WTC11 (cell line): ENCODE measurements at regions not wholly inside any gene's neighbourhood (a gene's known extent, or its start where the extent isn't known, plus 50 kb on each side); places are given as distances from the start of the nearest gene placed in this dataset.

Experiments used
- ATAC-seq: fragments of 200-7000 bp; cut with Tn5 transposase; 2 replicates; pipeline ENCODE4 v1.10.0; 2021; ENCODE audit warnings: mild to moderate bottlenecking, moderate library complexity
- CTCF ChIA-PET: fragments of 300-600 bp; sonication (Branson Sonifier 250); formaldehyde crosslinking; loops from one replicate; lab custom pipeline; 2021; ENCODE audit warnings: antibody characterized with exemption; lab: Charles Lee
- POLR2A ChIA-PET: fragments of 350-600 bp; sonication (Branson Sonifier 250); formaldehyde crosslinking; loops from one replicate; lab custom pipeline; 2021; ENCODE audit warnings: antibody characterized with exemption; lab: Charles Lee
- DNase-seq: peaks from one replicate; pipeline ENCODE4 v3.0.0; 2021; ENCODE audit warnings: low spot score
- H3K27ac Mint-ChIP-seq: 2 replicates; pipeline ENCODE4 v1.8.0; 2021; ENCODE audit warnings: mixed read lengths
- H3K27me3 Mint-ChIP-seq: 2 replicates; pipeline ENCODE4 v1.8.0; 2021; ENCODE audit warnings: low read depth, mild to moderate bottlenecking, moderate library complexity, mixed read lengths
- H3K36me3 Mint-ChIP-seq: 2 replicates; pipeline ENCODE4 v1.8.0; 2021; ENCODE audit warnings: mixed read lengths
- H3K4me1 Mint-ChIP-seq: 2 replicates; pipeline ENCODE4 v1.8.0; 2022; ENCODE audit warnings: mixed read lengths
- H3K4me3 Mint-ChIP-seq: 2 replicates; pipeline ENCODE4 v1.8.0; 2021; ENCODE audit warnings: mild to moderate bottlenecking, moderate library complexity, mixed read lengths
- H3K9me3 Mint-ChIP-seq: 2 replicates; pipeline ENCODE4 v1.8.0; 2021; ENCODE audit warnings: mixed read lengths
- CREM ChIP-seq: sonication (generic); formaldehyde crosslinking; IDR thresholded peaks from 2 replicates; pipeline ENCODE4 v1.8.1; 2022; ENCODE audit warnings: mild to moderate bottlenecking, missing genetic modification reagents, moderate library complexity
- E2F1 ChIP-seq: sonication (generic); formaldehyde crosslinking; IDR thresholded peaks from 2 replicates; pipeline ENCODE4 v1.8.0; 2022; ENCODE audit warnings: mild to moderate bottlenecking, missing genetic modification reagents
- EMX1 ChIP-seq: fragments of 250-450 bp; sonication (Bioruptor Pico); IDR thresholded peaks from 2 replicates; pipeline ENCODE4 v1.8.0; 2021; ENCODE audit warnings: mild to moderate bottlenecking
- GTF2I ChIP-seq: fragments of 250-450 bp; sonication (Bioruptor Pico); conservative IDR thresholded peaks from 2 replicates; pipeline ENCODE4 v1.4.0; 2021; ENCODE audit warnings: mild to moderate bottlenecking
- IRF2 ChIP-seq: sonication (generic); formaldehyde crosslinking; IDR thresholded peaks from 2 replicates; pipeline ENCODE4 v1.8.0; 2022; ENCODE audit warnings: low read depth, missing genetic modification reagents, borderline replicate concordance
- JAZF1 ChIP-seq: fragments of 250-450 bp; sonication (Bioruptor Pico); IDR thresholded peaks from 2 replicates; pipeline ENCODE4 v1.9.0; 2021; ENCODE audit warnings: moderate library complexity, mild to moderate bottlenecking, inconsistent platforms
- MLX ChIP-seq: sonication (generic); formaldehyde crosslinking; IDR thresholded peaks from 2 replicates; pipeline ENCODE4 v1.8.1; 2023; ENCODE audit warnings: mild to moderate bottlenecking, missing genetic modification reagents, moderate library complexity
- OVOL2 ChIP-seq: fragments of 250-450 bp; sonication (Bioruptor Pico); IDR thresholded peaks from 2 replicates; pipeline ENCODE4 v1.9.0; 2021; ENCODE audit warnings: mild to moderate bottlenecking, borderline replicate concordance
- PREB ChIP-seq: sonication (generic); formaldehyde crosslinking; IDR thresholded peaks from 2 replicates; pipeline ENCODE4 v1.8.1; 2022; ENCODE audit warnings: mild to moderate bottlenecking, missing genetic modification reagents, moderate library complexity, borderline replicate concordance
- TCF7 ChIP-seq: sonication (generic); formaldehyde crosslinking; IDR thresholded peaks from 2 replicates; pipeline ENCODE4 v1.8.0; 2022; ENCODE audit warnings: mild to moderate bottlenecking, low read depth, missing genetic modification reagents, moderate library complexity
- TEAD4 ChIP-seq: sonication (generic); formaldehyde crosslinking; IDR thresholded peaks from 2 replicates; pipeline ENCODE4 v1.8.0; 2022; ENCODE audit warnings: mild to moderate bottlenecking, missing genetic modification reagents
- USF2 ChIP-seq: sonication (generic); formaldehyde crosslinking; IDR thresholded peaks from 2 replicates; pipeline ENCODE4 v1.8.1; 2023; ENCODE audit warnings: mild to moderate bottlenecking, missing genetic modification reagents, moderate library complexity
- ZMAT4 ChIP-seq: fragments of 250-450 bp; sonication (Bioruptor Pico); IDR thresholded peaks from 2 replicates; pipeline ENCODE4 v1.9.0; 2021; ENCODE audit warnings: mild to moderate bottlenecking
- ZNF138 ChIP-seq: sonication (generic); formaldehyde crosslinking; conservative IDR thresholded peaks from 2 replicates; pipeline ENCODE4 v1.8.1; 2022; ENCODE audit warnings: mild to moderate bottlenecking, moderate library complexity, missing genetic modification reagents
- ZNF416 ChIP-seq: fragments of 250-450 bp; sonication (Bioruptor Pico); IDR thresholded peaks from 2 replicates; pipeline ENCODE4 v1.9.0; 2021; ENCODE audit warnings: mild to moderate bottlenecking, inconsistent platforms
- TF ChIP-seq, protein P1 (sequence below): sonication (generic); formaldehyde crosslinking; IDR thresholded peaks from 2 replicates; pipeline ENCODE4 v1.8.0; 2022; ENCODE audit warnings: mild to moderate bottlenecking, missing genetic modification reagents
- TF ChIP-seq, protein P2 (sequence below): sonication (generic); formaldehyde crosslinking; IDR thresholded peaks from 2 replicates; pipeline ENCODE4 v1.8.1; 2023; ENCODE audit warnings: mild to moderate bottlenecking, missing genetic modification reagents
- TF ChIP-seq, protein P3 (sequence below): sonication (generic); formaldehyde crosslinking; IDR thresholded peaks from 2 replicates; pipeline ENCODE4 v1.8.0; 2023; ENCODE audit warnings: missing genetic modification reagents
- TF ChIP-seq, protein P4 (sequence below): fragments of 250-450 bp; sonication (Bioruptor Pico); conservative IDR thresholded peaks from 2 replicates; pipeline ENCODE4 v1.9.0; 2021; ENCODE audit warnings: mild to moderate bottlenecking
- TF ChIP-seq, protein P5 (sequence below): fragments of 200-600 bp; IDR thresholded peaks from 2 replicates; pipeline ENCODE4 v1.8.0; 2022; ENCODE audit warnings: antibody characterized with exemption

GRCh38 chr13:44135566-44135965, 238.1 kb upstream of the SERP2 start:
- Mint-ChIP-seq H3K36me3 (no peaks in the 10 kb centered on the region), H3K4me3 (no peak overlapping the region), H3K4me1 (peaks cover 20% of the 10 kb centered on the region), H3K27me3 (no peaks in the 10 kb centered on the region; the same call in 1 of the 2 replicates), H3K27ac (no peak overlapping the region), H3K9me3 (no peaks in the 10 kb centered on the region)
- CTCF ChIA-PET, result no interaction called here
- DNase-seq, result no peak
- POLR2A ChIA-PET, result no interaction called here
- ATAC-seq, result no peak
- TF ChIP-seq USF2 (CRISPR knock-in tag) (no peak), E2F1 (no peak), JAZF1 (CRISPR knock-in tag) (no peak), TCF7 (CRISPR knock-in tag) (no peak), ZNF416 (CRISPR knock-in tag) (no peak), CREM (no peak), ZMAT4 (CRISPR knock-in tag) (no peak), EMX1 (no peak), MLX (CRISPR knock-in tag) (no peak), PREB (CRISPR knock-in tag) (no peak), ZNF138 (CRISPR knock-in tag) (no peak), IRF2 (CRISPR knock-in tag) (no peak), GTF2I (CRISPR knock-in tag) (no peak), OVOL2 (CRISPR knock-in tag) (no peak), TEAD4 (no peak)
- TF ChIP-seq, protein P1, sequence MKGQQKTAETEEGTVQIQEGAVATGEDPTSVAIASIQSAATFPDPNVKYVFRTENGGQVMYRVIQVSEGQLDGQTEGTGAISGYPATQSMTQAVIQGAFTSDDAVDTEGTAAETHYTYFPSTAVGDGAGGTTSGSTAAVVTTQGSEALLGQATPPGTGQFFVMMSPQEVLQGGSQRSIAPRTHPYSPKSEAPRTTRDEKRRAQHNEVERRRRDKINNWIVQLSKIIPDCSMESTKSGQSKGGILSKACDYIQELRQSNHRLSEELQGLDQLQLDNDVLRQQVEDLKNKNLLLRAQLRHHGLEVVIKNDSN, result no peak
- TF ChIP-seq, protein P2, sequence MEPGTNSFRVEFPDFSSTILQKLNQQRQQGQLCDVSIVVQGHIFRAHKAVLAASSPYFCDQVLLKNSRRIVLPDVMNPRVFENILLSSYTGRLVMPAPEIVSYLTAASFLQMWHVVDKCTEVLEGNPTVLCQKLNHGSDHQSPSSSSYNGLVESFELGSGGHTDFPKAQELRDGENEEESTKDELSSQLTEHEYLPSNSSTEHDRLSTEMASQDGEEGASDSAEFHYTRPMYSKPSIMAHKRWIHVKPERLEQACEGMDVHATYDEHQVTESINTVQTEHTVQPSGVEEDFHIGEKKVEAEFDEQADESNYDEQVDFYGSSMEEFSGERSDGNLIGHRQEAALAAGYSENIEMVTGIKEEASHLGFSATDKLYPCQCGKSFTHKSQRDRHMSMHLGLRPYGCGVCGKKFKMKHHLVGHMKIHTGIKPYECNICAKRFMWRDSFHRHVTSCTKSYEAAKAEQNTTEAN (CRISPR knock-in tag), result no peak
- TF ChIP-seq, protein P3, sequence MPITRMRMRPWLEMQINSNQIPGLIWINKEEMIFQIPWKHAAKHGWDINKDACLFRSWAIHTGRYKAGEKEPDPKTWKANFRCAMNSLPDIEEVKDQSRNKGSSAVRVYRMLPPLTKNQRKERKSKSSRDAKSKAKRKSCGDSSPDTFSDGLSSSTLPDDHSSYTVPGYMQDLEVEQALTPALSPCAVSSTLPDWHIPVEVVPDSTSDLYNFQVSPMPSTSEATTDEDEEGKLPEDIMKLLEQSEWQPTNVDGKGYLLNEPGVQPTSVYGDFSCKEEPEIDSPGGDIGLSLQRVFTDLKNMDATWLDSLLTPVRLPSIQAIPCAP, result no peak
- TF ChIP-seq, protein P4, sequence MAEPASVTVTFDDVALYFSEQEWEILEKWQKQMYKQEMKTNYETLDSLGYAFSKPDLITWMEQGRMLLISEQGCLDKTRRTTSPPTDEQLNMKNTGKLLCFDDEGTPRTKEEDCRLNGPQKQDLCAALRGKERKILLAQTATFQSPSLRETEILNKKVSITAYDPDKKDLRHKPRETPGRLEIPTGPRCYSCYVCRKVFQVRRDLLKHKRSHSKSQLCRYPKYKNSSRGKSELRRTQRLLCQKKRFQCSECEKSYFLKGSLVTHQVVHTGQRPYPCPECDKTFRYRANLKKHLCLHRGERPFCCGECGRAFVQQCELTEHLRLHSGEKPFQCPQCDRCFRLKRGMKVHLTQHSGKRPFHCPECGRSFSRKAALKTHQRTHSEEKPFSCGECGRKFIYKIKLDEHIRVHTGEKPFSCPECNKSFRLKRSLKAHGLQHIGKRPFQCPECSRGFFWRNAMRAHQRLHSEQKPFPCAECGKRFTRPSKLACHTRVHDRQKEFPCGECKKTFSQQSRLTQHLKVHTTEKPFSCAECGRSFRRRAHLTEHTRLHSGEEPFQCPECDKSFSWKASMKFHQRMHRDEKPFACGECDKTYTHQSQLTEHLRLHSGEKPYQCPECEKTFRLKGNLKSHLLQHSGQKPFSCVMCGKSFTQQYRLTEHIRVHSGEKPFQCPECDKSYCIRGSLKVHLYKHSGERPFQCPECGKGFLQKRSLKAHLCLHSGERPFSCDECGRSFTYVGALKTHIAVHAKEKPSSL (CRISPR knock-in tag), result no peak
- TF ChIP-seq, protein P5, sequence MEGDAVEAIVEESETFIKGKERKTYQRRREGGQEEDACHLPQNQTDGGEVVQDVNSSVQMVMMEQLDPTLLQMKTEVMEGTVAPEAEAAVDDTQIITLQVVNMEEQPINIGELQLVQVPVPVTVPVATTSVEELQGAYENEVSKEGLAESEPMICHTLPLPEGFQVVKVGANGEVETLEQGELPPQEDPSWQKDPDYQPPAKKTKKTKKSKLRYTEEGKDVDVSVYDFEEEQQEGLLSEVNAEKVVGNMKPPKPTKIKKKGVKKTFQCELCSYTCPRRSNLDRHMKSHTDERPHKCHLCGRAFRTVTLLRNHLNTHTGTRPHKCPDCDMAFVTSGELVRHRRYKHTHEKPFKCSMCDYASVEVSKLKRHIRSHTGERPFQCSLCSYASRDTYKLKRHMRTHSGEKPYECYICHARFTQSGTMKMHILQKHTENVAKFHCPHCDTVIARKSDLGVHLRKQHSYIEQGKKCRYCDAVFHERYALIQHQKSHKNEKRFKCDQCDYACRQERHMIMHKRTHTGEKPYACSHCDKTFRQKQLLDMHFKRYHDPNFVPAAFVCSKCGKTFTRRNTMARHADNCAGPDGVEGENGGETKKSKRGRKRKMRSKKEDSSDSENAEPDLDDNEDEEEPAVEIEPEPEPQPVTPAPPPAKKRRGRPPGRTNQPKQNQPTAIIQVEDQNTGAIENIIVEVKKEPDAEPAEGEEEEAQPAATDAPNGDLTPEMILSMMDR, result no peak
